NAMALWA (cell line): ENCODE measurements at regions not wholly inside any gene's neighbourhood (a gene's known extent, or its start where the extent isn't known, plus 50 kb on each side); places are given as distances from the start of the nearest gene placed in this dataset.
A peak's percentile ranks its signal among the peaks of the same experiment; 100 is the strongest.
"Not testable (repeated sequence)": the region's sequence is repeated elsewhere in the genome, so short reads cannot be mapped to it uniquely, and the experiment has no call there.

ENCODE experiments used
- DNase-seq: peaks from one replicate; pipeline ENCODE4 v3.0.0-alpha.2; 2015; ENCODE audit warnings: low spot score

DNA sequence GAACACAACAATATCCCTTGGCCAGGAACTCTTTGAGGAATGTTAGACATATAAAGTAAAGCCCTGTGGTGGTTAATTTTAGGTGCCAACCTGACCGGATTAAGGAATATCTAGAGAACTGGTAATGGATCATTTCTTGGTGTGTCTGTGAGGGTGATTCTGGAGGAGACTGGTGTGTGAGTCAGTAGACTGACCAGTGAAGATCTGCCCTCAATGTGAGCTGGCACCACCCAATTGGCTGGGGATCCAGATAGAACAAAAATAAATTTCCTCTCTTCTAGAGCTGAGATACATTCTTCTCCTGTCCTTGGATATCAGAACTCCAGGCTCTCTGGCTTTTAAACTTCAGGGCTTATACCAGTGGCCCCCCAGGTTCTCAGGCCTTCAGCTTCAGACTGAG, 56.2 kb upstream of the TNPO1 start:
- no peak for DNase-seq

DNA sequence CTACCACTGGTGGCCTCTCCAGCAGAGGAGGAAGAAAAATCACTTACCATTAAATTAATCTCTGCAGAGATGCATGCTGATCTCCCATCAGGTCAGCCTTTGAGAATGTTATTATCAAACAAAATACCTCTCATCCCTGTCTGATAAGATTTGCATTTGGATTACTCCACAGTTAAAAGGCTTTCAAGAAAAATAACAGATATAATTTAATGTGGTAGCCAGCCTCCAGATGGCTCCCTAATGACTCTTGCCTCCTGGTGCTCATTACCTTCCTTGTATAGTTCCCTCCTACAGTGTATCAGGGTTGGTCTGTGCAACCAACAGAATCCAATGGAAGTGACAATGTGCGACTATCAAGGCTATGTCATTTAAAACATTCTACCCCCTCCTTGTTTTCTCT, 63.6 kb upstream of the TNPO1 start:
- no peak for DNase-seq

DNA sequence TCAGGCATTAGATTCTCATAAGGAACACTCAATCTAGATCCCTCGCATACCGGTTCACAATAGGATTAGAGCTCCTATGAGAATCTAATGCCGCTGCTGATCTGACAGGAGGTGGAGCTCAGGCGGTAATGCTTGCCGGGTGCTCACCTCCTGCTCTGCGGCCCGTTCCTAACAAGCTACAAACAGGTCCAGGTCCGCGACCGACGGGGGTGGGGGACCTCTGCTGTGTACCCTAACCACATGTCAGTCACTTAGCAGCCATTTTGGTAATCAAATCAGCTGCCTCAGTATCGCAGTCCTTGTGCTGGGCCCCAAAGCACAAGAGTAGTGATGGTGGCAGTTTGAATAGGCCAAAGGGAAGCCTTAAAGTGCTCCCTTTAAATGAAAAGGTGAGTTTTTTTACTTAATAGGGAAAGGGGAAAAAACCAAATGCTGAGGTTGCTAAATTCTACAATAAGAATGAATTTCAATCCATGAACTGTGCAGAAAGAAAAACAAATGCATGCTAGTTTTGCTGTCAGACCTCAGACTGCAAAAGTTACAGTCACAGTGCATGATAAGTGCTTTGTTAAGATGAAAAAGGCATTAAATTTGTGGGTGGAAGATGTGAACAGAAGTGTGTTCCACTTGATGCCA, 67.0 kb upstream of the TNPO1 start:
- DNase-seq, result no peak

DNA sequence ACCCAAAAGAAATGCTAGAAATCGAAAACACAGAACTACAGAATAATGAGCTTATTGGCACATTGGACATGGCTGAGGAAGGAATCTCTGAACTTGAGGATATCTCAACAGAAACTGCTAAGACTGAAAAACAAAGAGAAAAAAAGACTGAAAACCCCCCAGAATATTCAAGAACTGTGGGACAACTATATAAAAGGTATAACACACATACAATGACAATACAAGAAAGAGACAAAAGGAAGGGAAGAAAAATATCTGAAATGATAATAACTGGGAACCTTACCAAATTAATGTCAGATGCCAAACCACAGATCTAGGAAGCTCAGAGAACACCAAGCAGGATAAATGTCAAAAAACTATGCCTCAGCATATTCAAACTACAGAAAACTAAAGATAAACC, 68.6 kb upstream of the TNPO1 start:
- DNase-seq, result no peak

DNA sequence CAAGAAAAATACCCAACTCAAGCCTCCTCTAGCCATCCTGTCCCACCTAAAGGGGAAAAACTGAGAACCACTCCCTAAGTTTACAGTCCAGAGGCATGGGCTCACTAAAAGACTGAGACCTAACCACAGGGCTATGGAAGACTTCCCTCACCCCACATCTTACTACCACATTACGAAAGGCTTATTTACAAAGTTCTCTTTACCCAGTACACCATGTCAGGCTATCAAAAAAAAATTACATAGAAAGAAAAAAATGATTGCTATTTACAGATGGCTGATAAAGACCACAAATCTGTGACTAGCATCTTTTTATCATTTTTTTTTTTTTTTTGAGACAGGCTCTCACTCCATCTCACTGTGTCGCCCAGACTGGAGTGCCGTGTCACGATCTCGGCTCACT, 69.7 kb upstream of the TNPO1 start:
- no peak for DNase-seq

DNA sequence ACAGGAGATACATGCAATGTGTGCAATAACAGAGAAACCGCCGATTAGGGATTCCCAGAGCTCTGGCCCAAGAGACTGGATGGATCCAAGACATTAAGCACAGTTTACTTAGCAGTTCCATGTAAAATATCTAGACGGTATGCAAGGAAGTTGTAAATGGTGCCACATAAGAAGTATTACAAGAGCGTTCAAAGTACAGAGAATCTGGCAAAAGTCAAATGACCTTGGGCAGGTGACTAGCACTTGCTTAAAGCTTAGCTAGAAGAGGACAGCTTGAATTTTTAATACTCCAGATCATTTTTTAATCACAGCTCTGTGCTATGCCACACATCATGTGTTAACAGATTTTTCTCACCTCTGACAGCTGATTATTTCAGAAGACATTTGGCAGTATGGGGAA, 72.3 kb upstream of the TNPO1 start:
- no peak for DNase-seq

DNA sequence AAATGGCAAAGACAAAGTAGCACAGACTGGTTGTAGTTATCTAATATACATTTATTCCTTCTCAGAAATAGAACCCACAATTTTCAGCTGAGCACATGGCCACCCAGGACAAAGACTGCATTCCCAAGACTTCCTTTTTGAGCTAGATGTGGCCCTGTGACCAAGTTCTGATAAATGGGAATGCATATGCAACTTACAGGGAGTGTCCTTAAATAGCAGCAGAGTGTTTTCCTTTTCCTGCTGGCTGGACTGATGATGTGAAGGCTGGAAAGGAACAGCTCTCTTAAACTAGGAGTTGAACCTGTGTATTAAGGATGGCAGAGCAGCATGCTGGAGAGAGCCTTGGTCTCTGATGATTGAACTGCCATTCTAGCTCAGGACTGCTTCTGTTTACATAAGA, 74.7 kb upstream of the TNPO1 start:
- DNase-seq, result no peak

DNA sequence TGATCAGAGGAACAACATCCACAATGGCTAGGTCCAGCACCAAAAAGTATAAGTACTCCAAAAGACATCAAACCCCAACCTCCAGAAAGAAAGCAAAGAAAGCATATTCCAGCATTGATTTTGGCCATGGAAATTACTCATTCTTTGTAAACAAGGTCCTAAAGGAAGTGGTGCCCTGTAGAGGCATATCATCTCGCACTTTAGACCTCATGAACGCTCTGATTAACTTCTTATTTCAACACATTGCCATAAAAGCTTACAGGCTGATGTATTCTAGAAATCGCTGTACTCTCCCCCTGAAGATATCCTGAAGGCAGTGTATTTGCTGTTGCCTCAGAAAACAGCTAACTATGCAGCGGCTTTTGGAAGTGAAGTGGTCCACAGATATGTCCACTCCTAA, 82.7 kb upstream of the TNPO1 start:
- no peak for DNase-seq

DNA sequence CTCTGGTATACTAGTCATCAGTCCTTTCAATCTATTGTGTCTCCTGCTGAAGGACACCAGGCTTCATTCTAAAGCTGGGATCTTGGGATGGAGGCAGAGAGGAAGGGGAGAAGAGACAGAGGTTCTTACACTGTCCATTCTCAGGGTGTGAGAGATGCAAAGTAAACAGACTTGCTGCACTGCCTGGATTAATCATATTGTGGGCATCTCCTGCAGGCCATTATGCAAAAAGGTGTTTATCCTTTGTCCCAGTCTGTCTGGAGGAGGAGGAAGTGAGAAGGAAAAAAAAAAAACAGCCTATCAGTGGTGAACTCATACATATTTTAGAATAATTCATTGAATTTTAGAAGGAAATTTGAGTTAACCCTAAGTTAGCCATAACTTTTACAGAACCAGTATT, 92.9 kb upstream of the TNPO1 start:
- no peak for DNase-seq

DNA sequence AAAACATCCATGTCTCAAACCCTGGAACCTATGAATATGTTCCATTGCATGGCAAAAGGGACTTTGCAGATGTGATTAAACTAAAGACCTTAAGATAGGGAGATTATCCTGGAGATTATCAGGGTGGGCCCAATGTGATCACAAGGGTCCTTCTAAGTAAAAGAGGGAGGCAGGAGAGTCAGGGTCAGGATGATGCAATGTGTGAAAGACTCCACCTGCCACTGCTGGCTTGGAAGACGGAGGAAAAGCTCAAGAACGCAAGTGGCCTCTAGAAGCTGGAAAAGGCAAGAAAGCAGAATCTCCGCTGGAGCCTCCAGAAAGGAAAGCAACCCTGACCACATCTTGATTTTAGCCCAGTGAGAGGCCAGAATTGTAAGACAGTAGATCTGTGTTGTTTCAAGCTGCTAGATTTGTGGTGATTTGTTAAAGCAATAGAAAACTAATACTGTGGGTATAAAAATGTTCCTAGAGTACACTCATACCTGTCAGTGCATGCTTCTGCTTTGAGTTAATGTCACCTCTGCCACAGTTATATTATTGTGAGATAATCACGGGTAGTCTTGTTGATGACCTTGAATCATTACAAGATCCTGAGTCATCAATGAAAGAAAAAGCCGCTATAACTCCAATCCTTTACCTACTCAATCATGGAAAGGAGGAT, 93.5 kb upstream of the TNPO1 start:
- no peak for DNase-seq

DNA sequence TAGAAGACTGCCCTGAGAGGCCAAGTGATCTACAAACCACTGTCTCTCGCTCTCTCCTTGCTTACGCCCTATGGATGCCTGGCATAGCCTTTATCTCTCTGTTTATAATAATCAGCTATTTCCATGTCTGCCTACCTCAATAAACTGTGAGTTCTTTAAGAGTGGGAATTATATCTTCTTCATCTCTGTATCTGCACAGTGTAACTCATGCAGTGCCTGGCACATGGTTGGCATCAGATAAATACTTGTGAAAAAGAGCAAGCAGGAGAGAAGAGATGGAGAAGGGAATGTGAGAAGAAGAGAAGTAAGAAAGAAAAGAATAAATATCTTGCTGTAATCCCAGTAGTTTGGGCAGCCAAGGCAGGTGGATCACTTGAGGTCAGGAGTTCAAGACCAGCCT, 94.6 kb upstream of the TNPO1 start:
- no peak for DNase-seq

DNA sequence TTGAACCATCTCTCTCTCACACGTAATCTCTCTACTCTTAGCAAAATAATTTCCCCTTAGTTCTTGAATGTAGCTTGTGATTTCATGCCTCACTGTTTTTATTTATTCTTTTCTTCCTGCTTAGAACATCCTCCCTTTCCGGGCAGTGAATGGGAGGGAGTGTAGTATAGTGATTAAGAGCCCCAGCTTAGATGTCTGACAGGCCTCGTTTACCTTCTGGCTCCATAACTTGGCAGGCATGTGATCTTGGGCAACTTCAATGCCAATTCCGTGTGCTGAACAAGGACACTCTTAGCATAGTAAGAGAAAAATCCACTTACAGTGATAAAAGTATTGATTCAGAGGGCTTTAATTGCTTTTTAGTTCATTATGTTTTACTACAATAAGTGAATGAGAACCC, 96.3 kb upstream of the TNPO1 start:
- DNase-seq, result no peak

DNA sequence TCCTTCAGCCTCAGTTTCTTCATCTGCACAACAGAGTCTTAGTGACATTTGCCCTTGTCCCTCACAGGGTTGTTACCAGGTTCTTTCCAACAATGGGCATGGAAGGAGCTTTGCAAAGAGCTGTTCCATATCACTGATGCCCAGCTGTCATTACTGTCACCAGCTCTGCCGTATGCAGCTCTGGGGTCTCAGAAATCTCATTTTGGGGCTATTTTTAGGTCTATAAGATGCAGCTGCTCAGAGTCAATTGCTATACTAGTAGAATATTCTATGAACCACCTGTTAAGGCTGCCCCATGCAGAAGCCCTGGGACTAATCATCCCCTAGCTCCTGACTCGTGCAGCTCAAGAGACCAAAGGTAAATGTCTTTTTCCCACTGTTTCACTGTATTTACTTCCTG, 105.1 kb upstream of the TNPO1 start:
- peak; percentile 33 for DNase-seq

DNA sequence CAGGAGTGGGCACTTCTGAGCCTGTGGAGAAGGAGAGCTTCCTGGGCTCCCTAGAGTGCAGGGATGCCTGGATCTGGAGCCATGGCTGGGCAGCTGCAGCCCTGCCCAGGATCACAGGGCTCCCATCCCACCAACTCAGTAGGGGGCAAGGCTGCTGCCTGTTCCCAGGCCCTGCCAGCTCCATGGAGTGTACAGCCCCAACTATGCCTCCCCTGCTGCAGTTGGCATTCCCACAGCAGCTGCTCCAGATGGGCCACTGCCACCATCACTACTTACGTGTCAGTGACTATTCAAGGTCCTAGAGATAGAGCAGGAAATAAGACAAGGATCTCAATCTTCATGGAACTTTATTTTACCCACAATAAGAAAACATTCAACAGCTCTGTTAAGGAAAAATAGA, 107.1 kb upstream of the TNPO1 start:
- DNase-seq, result no peak

DNA sequence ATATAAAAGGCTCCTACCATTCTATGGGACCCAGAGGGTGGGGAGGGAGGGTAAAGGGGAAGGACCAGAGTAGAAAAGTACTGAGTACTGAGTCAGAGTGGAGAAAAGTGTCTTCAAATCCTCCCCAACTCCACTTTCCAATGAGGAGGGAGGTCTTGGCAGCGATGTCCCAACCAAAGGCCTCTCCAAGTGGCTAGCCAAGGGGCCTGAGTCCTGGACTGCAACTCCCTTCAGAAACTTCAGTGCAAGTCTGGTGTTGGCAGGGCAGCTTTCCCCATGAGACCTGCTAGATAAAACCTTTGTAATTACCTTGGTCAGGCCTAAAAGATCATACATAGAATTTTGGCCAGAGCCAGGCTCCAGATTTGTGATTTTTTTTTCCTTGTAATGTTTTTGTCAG, 111.3 kb upstream of the TNPO1 start:
- DNase-seq, result no peak

DNA sequence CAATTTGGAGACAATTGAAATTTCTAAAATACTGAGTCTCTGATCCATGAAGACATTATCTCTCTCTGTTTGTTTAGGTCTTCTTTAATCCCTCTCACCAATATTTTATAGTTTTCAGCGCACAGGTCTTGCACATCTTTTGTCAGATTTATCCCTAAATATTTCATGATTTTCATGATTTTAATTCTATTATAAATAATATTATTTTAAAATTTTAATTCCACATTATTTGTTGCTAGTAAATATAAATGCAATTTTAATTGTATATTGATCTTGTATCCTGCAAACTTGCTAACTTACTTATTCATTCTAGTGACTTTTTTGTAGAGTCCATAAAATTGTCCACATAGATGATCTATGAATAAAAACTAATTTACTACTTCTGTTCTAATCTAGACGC, 112.6 kb upstream of the TNPO1 start:
- no peak for DNase-seq

DNA sequence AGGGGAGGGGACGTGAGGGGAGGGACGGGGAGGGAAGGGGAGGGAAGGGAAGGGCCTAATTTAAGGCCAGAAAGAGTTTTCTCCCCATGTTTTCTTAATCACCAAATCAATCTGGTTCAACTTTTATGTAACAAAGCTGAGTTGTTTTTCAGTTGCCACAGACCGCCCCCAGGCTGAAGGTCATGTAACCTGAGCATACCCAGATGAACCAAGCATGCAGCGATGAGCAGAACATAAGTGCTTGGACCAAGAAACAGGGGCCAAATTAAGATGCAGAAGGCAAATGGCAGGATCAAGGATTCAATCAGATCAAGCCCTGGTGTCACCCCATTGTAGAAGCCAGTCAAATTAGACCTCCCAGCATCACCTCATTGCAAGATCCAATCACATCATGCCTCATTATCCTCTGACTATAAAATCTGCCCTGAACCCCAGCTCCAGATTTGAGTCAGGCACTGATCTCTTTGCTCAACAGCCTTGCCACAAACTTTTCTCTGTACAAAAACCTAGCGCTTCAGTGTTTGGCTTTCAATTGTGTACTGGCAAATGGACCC, 113.5 kb upstream of the TNPO1 start:
- no peak for DNase-seq

DNA sequence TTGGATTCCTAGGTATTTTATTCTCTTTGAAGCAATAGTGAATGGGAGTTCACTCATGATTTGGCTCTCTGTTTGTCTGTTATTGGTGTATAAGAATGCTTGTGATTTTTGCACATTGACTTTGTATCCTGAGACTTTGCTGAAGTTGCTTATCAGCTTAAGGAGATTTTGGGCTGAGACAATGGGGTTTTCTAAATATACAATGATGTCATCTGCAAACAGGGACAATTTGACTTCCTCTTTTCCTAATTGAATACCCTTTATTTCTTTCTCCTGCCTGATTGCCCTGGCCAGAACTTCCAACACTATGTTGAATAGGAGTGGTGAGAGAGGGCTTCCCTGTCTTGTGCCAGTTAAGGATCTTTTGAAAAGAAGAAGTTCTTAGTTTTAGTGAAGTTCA, 114.4 kb upstream of the TNPO1 start:
- not testable (repeated sequence) for DNase-seq

DNA sequence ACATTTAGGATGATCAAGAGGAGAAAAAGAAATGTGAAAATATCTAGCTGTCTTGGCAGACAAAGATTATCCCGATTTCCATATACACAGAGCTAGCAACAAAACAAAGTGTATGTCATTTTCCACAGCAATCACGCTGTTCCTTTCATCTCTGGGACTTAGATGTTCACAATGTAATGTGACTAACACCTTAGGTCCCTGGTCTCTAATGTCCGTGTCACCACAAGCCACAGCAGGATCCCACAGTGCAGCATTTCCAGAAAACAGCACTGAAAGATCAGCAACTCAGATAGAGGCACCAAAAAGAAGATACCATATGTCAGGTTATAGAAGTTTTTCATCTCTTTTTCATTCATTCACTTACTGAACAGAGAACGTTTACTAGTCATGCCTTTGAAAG, 118.0 kb upstream of the TNPO1 start:
- no peak for DNase-seq

DNA sequence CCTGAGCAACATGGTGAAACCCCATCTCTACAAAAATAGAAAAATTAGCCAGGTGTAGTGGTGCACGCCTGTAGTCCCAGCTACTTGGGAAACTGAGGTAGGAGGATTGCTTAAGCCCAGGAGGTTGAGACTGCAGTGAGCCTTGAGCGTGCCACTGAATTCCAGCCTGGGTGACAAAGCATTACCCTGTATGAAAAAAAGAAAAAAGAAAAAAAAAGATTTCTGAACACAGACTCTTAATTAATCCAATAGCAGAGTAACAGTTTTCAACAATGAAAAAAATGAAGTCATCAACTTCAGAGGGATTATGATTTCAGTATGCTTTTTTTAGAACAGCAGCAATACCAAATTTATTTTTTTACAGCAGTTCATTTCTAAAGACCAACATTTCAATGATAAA, 118.8 kb upstream of the TNPO1 start:
- no peak for DNase-seq

DNA sequence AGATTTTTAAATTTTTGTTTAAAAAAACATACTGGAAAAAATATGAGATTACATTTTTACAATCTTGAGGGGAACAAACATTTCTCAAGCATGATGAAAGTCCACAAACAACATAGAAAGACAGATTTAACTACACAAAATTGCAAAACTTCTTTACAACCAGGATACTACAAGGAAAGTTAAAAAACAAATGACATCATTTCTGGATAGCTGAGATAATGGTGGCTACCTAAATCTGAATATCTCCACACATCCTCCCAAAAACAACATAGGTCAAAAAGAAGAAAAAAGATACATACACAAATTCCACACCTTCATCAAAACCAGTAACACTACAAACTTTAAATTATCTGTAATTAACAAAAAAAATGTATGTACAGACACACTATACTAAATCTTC, 120.8 kb upstream of the TNPO1 start:
- no peak for DNase-seq

DNA sequence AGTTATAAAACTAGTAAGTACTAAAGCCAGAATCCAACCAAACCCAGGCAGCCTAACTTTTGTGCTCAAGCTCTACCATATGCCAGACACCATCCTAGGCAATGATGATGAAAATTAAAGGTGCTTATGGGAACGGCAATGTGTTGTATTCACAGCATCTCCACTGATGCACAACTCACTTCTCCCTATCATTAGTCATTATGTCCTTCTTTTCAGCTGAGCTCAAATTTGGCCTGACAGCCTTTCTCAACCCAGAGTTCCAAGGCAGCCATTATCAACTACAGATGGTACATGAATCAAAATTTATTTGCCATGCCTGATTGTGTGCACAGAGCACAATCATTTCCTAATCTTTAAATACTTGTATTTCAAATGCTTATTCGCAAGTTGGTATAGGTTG, 121.6 kb upstream of the TNPO1 start:
- no peak for DNase-seq

DNA sequence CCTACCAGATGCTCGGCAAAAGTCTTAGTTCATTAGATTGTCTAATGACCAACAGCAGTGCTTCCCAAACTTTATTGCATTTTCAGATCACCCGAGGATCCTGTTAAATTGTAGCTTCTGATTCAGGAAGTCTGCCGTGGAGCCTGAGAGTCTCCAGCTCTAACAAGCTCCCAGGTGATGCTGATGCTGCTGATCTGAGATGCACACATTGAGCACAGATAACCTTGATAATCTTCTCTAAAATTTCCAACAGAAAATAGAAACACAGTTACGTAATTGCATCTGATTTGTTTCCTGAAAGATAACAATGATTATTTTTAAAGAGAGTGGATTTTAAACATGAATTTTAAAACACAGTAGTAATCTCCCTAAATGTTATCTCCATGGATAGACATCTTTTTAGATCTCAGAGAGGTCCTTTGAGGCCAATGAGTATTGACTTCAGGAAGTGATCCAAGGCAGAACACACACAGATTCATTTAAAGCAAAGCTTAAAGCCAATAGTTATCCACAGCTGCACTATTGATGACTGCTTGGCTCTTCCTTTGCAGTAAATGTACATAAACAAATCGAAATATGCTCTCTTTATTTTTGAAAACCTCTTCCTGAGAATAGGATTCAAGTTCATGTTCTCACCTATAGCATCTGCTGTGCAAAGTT, 122.8 kb upstream of the TNPO1 start:
- DNase-seq, result no peak
